ENCODE measurements at regions not wholly inside any gene's neighbourhood (a gene's known extent, or its start where the extent isn't known, plus 50 kb on each side); places are given as distances from the start of the nearest gene placed in this dataset.

- Histone ChIP-seq H3K9me3 (no peaks in the 10 kb centered on the region), H3K36me3 (no peaks in the 10 kb centered on the region), H3K4me3 (no peak overlapping the region), H3K27me3 (no peaks in the 10 kb centered on the region), H3K27ac (peak overlapping the region; percentile 1), H3K4me1 (no peaks in the 10 kb centered on the region)
- no peak for TF ChIP-seq CTCF (IDR thresholded peaks at IDR 0.05)
- DNase-seq (no peak), ATAC-seq (no peak)
- intact Hi-C loops (cut with DNase I), result no loop called here
Measured at GRCh38 chr2:187851955-187852561, 297.8 kb upstream of the TFPI start.

DNA sequence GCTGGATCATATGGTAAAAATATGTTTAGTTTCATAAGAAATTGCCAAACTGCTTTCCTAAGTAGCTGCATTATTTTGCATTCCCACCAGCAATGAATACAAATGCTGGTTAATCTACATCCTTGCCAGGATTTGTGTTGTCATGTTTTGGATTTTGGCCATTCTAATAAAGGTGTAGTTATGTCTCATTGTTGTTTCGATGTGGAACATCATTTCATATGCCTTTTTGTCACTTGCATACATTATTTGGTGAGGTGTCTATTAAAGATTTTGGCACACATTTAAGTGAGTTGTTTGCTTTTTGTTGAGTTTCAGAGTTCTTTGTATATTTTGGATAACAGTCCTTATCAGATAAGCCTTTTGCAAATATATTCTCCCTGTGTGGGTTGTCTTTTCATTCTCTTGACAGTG is 299.2 kb upstream of the TFPI start:
- DNase-seq (no peak), ATAC-seq (no peak)
- Histone ChIP-seq H3K27me3 (no peaks in the 10 kb centered on the region), H3K27ac (no peak overlapping the region), H3K4me3 (no peak overlapping the region), H3K9me3 (no peaks in the 10 kb centered on the region), H3K4me1 (no peaks in the 10 kb centered on the region), H3K36me3 (no peaks in the 10 kb centered on the region)
- intact Hi-C loops (cut with DNase I), result no loop called here
- TF ChIP-seq CTCF (IDR thresholded peaks at IDR 0.05), result no peak

- no peaks in the 10 kb centered on the region for H3K36me3 ChIP-seq
- no peak for DNase-seq
- H3K4me3 ChIP-seq, result no peak overlapping the region
- no peaks in the 10 kb centered on the region for H3K27me3 ChIP-seq
- H3K9me3 ChIP-seq, result no peaks in the 10 kb centered on the region
- H3K27ac ChIP-seq, result no peak overlapping the region
- TF ChIP-seq CTCF (IDR thresholded peaks at IDR 0.05), result no peak
- H3K4me1 ChIP-seq, result no peaks in the 10 kb centered on the region
- intact Hi-C loops (cut with DNase I), result no loop called here
- ATAC-seq, result no peak
Measured at GRCh38 chr2:187854801-187855200, 300.6 kb upstream of the TFPI start.

DNA sequence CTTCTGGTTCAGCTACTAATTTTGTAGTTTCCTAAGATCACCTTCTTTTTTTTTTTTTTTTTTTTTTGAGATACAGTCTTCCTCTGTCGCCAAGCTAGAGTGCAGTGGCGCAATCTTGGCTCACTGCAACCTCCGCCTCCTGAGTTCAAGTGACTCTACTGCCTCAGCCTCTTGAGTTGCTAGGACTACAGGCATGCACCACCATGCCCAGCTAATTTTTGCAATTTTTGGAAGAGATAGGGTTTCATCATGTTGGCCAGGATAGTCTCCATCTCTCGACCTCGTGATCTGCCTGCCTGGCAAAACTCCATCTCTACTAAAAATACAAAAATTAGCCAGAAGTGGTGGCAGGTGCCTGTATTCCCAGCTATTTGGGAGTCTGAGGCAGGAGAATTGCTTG is 301.5 kb upstream of the TFPI start:
- H3K9me3 ChIP-seq, result no peaks in the 10 kb centered on the region
- intact Hi-C loops (cut with DNase I), result no loop called here
- H3K4me1 ChIP-seq, result no peaks in the 10 kb centered on the region
- no peak for TF ChIP-seq CTCF (IDR thresholded peaks at IDR 0.05)
- DNase-seq (peak; percentile 64), ATAC-seq (no peak)
- no peak overlapping the region for H3K27ac ChIP-seq
- H3K27me3 ChIP-seq, result no peaks in the 10 kb centered on the region
- no peak overlapping the region for H3K4me3 ChIP-seq
- no peaks in the 10 kb centered on the region for H3K36me3 ChIP-seq

DNA sequence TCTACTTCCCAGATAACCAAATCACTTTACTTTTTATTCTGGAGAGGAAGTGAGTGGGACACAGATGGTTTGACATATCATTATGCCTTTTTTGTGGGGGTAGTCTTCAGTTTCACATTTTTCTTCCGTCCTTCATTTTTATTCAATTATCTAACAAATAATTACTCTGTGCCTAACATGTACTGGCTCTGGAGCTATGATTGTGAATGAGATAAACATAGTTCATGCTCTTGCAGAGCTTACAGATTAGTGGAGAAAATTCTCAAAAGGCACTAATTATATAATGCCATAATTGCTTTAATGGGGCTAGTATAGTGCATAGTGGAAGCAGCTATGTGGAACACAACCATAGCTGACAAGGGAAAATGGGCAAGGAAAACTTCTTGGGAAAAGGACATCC is 303.6 kb upstream of the TFPI start:
- H3K9me3 ChIP-seq, result no peaks in the 10 kb centered on the region
- intact Hi-C loops (cut with DNase I), result no loop called here
- H3K36me3 ChIP-seq, result no peaks in the 10 kb centered on the region
- TF ChIP-seq CTCF (IDR thresholded peaks at IDR 0.05), result no peak
- DNase-seq, result no peak
- no peak overlapping the region for H3K4me3 ChIP-seq
- H3K27me3 ChIP-seq, result no peaks in the 10 kb centered on the region
- no peaks in the 10 kb centered on the region for H3K4me1 ChIP-seq
- no peak overlapping the region for H3K27ac ChIP-seq
- no peak for ATAC-seq

DNA sequence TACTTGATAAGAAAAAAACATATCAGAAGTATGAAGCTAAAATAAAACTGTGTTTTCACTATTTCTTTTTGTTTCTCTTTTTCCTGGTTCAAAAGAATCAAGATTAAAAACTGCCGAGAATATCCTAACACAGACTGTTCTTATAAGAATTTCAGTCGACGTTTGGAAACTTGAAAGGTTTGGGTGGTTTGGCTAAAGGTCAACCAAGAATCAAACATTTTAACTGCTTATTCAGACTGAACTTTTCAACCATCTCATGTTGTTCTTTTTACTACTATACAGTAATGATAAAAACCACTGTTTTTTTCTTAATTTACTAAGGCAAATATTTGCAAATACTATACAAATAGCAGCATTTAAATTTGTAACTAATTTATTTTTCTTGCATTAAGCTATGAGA is 308.5 kb upstream of the TFPI start:
- Histone ChIP-seq H3K27me3 (no peaks in the 10 kb centered on the region), H3K4me1 (no peaks in the 10 kb centered on the region), H3K4me3 (no peak overlapping the region), H3K36me3 (no peaks in the 10 kb centered on the region), H3K9me3 (no peaks in the 10 kb centered on the region), H3K27ac (no peak overlapping the region)
- intact Hi-C loops (cut with DNase I), result no loop called here
- TF ChIP-seq CTCF (IDR thresholded peaks at IDR 0.05), result no peak
- DNase-seq (no peak), ATAC-seq (no peak)
